22Rv1 (cell line): ENCODE measurements at regions not wholly inside any gene's neighbourhood (a gene's known extent, or its start where the extent isn't known, plus 50 kb on each side); places are given as distances from the start of the nearest gene placed in this dataset.

Experiments used
- ZFX ChIP-seq: fragments of 450-650 bp; IDR thresholded peaks from 2 replicates; pipeline ENCODE4 v1.6.1; 2017; ENCODE audit warnings: antibody characterized with exemption, borderline replicate concordance
- TF ChIP-seq, protein P1 (sequence below): fragments of 450-650 bp; IDR thresholded peaks from 2 replicates; pipeline ENCODE4 v1.5.1; 2017; ENCODE audit warnings: mild to moderate bottlenecking

DNA sequence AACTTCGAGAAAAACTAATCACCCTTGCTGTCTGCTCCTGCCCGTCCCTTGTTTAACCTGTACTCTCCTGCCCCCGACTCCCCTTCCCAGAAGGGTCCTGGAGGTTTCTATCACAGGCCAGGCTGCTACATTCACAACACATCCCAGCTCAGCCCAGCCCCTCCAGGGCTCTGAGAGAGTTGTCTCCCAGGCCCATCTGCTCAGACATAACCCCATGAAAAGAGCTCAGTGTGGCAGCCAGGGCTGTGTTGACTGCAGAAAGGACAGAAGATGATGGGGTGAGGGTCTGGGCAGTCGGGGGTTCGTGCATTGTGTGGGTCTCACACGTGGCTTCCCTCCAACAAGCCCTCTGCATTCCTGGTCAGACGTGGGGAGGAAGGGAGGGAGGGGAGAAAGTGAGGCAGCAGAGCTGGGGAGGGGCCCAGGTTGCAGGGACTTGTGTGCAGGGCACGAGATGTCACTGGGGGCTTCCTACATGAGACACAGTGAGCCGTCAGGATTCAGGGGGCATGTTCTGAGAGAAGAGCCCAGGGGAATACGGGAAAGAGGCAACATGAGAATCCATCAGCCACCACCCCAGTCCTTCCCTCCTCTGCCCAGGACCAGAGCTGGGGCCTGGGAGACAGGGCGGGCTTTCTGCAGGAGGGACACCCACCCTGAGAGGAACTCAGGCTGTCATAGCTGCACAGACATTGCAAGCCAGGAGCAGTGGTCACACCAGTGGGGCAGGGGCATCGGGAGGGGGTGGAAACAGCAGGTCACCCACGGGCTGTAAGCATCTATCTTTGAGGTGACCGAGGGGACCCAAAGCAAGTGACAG lies 372.9 kb downstream of the PREX1 start:
- no peak for TF ChIP-seq ZFX
- TF ChIP-seq, protein P1, sequence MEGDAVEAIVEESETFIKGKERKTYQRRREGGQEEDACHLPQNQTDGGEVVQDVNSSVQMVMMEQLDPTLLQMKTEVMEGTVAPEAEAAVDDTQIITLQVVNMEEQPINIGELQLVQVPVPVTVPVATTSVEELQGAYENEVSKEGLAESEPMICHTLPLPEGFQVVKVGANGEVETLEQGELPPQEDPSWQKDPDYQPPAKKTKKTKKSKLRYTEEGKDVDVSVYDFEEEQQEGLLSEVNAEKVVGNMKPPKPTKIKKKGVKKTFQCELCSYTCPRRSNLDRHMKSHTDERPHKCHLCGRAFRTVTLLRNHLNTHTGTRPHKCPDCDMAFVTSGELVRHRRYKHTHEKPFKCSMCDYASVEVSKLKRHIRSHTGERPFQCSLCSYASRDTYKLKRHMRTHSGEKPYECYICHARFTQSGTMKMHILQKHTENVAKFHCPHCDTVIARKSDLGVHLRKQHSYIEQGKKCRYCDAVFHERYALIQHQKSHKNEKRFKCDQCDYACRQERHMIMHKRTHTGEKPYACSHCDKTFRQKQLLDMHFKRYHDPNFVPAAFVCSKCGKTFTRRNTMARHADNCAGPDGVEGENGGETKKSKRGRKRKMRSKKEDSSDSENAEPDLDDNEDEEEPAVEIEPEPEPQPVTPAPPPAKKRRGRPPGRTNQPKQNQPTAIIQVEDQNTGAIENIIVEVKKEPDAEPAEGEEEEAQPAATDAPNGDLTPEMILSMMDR, result no peak
